HT-29 (cell line): ENCODE measurements at regions not wholly inside any gene's neighbourhood (a gene's known extent, or its start where the extent isn't known, plus 50 kb on each side); places are given as distances from the start of the nearest gene placed in this dataset.

ENCODE experiments used
- DNase-seq: peaks from one replicate; pipeline ENCODE4 v3.0.0-alpha.2; 2015; ENCODE audit warnings: low spot score

GRCh38 chr6:71478834-71479541, 190.4 kb downstream of the OGFRL1 start:
- DNase-seq = peak; percentile 11

- DNase-seq = no peak
Measured at GRCh38 chr6:71480577-71480976, 192.0 kb downstream of the OGFRL1 start.

- no peak for DNase-seq
Measured at GRCh38 chr6:71481011-71481410, 192.4 kb downstream of the OGFRL1 start.

DNA sequence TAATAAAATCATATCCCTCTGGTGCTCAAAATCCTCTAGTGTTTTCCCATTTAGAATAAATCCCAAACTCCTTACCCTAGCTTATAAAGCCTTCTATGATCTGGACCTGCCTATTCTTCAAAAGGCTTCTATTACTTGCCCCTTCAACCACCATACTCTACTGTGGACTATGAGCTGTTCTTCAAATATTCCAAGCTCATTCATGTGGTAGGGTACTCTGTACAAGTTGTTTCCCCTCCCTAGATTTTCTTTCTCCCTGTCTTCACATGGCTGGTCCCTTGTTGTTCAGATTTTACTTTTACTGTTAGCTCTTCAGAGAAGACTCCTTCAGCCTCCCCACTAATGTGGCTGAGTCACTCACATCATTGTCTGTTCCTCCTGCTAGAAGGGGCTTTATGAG, 193.2 kb downstream of the OGFRL1 start:
- no peak for DNase-seq

- no peak for DNase-seq
Measured at GRCh38 chr6:71482742-71483141, 194.1 kb downstream of the OGFRL1 start.

DNA sequence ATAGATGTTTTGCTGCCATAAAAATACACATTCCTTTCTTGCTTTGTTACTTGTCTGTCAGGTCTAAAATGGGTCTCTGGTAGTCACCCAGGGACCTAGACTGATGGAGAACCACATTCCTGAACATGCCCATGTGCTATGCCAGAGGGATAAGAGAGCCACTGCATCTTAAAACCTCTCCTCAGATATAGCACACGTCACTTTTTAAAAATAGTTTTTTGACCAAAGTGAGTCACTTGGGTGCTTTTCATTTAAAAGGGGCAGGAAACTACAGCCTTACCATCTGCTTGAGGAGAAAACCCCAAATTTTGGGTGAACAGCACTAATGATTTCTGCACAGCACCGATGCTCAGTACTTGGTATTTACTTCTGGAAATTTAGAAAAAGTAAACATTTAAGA, 197.8 kb downstream of the OGFRL1 start:
- no peak for DNase-seq

DNA sequence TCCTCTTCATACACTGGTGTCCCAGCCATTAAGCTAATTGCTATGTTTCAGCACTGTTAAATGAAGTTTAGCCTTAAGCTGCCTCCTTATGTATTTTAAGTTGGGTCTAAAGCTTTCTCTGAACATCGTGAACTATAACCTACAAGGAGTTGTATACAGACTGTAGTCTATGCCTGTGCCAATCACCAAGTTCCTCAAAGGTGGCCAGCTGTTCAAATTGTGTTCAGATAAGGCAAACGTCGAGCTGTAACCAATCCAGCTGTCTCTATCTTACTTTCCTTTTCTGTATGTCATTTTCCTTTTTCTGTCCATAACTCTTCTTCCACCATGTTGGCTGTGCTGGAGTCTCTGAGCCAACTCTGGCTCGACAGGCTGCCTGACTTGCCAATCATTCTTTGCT, 199.6 kb downstream of the OGFRL1 start:
- no peak for DNase-seq

GRCh38 chr6:71489736-71490135, 201.1 kb downstream of the OGFRL1 start:
- no peak for DNase-seq

- no peak for DNase-seq
Measured at GRCh38 chr6:71490876-71491275, 202.3 kb downstream of the OGFRL1 start.

DNA sequence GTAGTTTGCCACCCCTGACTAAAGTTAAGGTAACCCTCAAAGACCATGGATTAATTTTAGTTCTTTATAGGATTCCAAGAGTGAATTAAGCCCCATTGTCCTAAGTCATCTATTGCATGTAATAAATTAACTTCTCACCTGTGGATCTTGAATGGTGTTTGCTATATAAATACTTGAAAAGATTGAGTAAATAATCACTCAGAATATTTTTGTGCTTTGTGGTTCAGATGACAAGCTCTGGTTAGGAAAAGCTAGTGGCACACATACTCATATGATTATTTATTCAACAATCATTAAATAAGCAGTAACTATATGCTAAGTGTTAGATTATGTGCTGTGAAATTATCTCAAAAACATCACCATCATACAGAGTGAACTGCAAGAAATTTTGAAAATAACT, 203.2 kb downstream of the OGFRL1 start:
- no peak for DNase-seq

DNA sequence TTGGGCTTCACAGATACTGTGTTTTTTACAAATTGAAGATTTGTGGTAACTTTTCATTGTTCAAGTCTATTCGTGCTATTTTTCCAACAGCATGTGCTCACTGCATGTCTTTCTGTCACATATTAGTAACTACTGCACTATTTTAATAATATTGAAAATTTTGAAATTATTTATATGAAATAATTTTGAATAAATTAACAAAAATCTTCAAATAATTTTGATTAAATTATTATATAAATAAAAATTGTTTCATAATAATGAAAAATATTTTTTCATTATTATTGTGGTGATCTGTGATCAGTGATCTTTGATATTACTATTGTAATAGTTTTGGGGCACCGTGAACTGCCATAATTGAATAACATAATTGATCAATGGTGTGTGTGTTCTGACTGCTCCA, 204.1 kb downstream of the OGFRL1 start:
- DNase-seq = no peak

GRCh38 chr6:71496018-71496721, 207.6 kb downstream of the OGFRL1 start:
- no peak for DNase-seq

- no peak for DNase-seq
Measured at GRCh38 chr6:71496722-71497033, 208.1 kb downstream of the OGFRL1 start.

DNA sequence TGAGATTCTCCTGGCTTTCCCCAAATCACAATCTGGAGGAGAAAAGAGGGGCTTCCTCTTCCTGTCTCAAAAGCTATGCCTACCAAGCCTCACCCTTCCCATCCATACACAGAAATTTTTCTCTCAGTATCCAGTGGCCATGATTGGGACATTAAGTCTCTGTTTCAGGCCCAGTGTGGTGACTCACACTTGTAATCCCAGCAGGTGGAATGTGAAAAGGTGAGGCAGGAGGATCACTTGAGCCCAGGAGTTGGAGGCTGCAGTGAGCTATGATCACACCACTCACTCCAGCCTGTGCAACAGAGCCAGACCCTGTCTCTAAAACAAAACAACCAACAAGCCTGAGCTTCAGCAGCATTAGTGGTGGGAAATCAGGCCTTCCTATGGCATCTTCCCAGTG, 210.0 kb downstream of the OGFRL1 start:
- DNase-seq = no peak

GRCh38 chr6:71499667-71500066, 211.1 kb downstream of the OGFRL1 start:
- DNase-seq = no peak

GRCh38 chr6:71502168-71502567, 213.6 kb downstream of the OGFRL1 start:
- no peak for DNase-seq

DNA sequence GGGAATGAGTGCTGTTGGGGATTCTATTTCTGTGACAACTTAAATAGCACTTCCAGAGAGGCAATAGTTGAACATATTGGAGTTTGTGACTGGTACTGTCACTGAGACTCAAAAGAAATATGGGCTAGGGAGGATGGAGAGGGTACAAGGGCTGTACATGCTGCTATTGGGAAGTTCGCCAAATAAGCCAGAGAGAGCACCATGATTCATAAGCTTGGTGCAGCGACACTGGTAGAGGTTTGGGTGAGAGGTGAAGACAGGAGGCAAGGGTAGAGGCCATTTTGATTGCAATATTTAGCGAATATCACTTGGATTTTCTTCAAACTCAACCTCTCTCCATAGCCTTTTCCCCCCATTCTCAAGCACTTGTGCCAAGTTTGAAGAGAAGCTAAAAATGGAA, 214.3 kb downstream of the OGFRL1 start:
- DNase-seq = no peak

DNA sequence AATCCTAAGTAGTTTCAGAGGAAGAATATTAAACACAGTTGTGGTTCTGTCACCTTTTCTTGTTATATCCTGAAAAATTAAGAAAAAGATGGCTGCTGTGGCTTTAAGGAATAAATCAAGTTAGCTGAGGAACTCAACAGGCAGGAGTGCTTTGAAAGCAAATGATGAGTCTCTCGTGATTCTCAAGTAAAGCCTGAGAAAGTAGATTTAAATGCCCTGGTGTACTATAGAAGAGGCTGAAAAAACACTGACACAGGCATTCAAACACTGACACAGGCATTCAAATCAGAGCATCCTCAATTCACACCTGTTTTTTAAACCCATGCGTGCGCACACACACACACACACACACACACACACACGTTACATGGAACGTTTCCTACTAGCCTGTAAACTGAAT, 218.6 kb downstream of the OGFRL1 start:
- DNase-seq = no peak

GRCh38 chr6:71509191-71510005, 220.8 kb downstream of the OGFRL1 start:
- DNase-seq = no peak

GRCh38 chr6:71510057-71510713, 221.6 kb downstream of the OGFRL1 start:
- peak; percentile 52 for DNase-seq

DNA sequence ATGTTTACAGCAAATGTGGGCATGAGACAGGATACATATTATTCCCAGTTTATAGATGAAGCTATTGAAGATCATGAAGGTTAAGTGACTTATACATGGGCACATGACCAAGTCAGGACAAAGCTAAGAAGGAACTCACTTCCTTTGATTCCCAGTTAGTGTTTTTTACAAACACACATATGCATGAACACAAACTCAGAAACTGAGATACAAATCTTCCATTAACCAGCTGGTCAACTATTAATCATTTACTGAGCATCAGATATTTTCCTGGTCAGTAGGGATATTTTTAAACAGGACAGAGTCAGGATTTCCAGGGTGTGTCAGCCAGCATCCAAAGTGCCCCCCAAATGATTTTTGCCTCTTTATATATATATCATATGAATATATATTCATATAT, 222.2 kb downstream of the OGFRL1 start:
- no peak for DNase-seq

- DNase-seq = no peak
Measured at GRCh38 chr6:71512256-71512655, 223.6 kb downstream of the OGFRL1 start.
